ENCODE measurements at regions not wholly inside any gene's neighbourhood (a gene's known extent, or its start where the extent isn't known, plus 50 kb on each side); places are given as distances from the start of the nearest gene placed in this dataset.

- no peak for TF ChIP-seq POLR2A (IDR thresholded peaks at IDR 0.05)
- TF ChIP-seq EP300 (IDR thresholded peaks at IDR 0.05) = no peak
These were observed 126.6 kb downstream of the BARX1 start for GRCh38 chr9:93828331-93829097.

Data from ovary (tissue), 1 donor.